OCI-LY7 (cell line): ENCODE measurements at regions not wholly inside any gene's neighbourhood (a gene's known extent, or its start where the extent isn't known, plus 50 kb on each side); places are given as distances from the start of the nearest gene placed in this dataset.

ENCODE experiments used
- BruUV-seq: library from RNA; stranded (reverse); fragments of 400-500 nt; replicated peaks from 2 replicates; lab custom pipeline; 2021; lab: Mats Ljungman, UMichigan
- CTCF ChIA-PET: fragments of 300-600 bp; sonication (Branson Sonifier 250); formaldehyde crosslinking; loops from one replicate; lab custom pipeline; 2022; ENCODE audit warnings: antibody characterized with exemption; ENCODE audit not compliant: unreplicated experiment; lab: Charles Lee
- POLR2A ChIA-PET: fragments of 300-600 bp; sonication (Branson Sonifier 250); formaldehyde crosslinking; loops from one replicate; lab custom pipeline; 2022; ENCODE audit warnings: antibody characterized with exemption; lab: Charles Lee
- DNase-seq: peaks from one replicate; pipeline ENCODE4 v3.0.0-alpha.2; 2015; ENCODE audit warnings: low spot score
- H2AFZ ChIP-seq: fragments of 200-600 bp; sonication (generic), shearing (Covaris generic); 2 replicates; pipeline ENCODE4 v1.6.1; 2014; ENCODE audit warnings: mild to moderate bottlenecking, antibody characterized with exemption, low read length, moderate library complexity
- H3K27ac ChIP-seq: fragments of 200-600 bp; sonication (generic); 2 replicates; pipeline ENCODE4 v1.5.1; 2014; ENCODE audit warnings: mixed run types, low read depth, mild to moderate bottlenecking, moderate library complexity, low read length, inconsistent platforms; ENCODE audit not compliant: poor library complexity, severe bottlenecking
- H3K36me3 ChIP-seq: fragments of 200-600 bp; sonication (generic); 2 replicates; pipeline ENCODE4 v1.6.1; 2014; ENCODE audit warnings: mild to moderate bottlenecking, antibody characterized with exemption, low read length, moderate library complexity, mixed read lengths; ENCODE audit not compliant: insufficient read depth
- H3K4me1 ChIP-seq: fragments of 200-600 bp; sonication (generic); 2 replicates; pipeline ENCODE4 v1.5.1; 2014; ENCODE audit warnings: mild to moderate bottlenecking, low read length; ENCODE audit not compliant: insufficient read depth, poor library complexity, severe bottlenecking
- H3K4me2 ChIP-seq: fragments of 200-600 bp; sonication (generic); 2 replicates; pipeline ENCODE4 v1.6.1; 2014; ENCODE audit warnings: mild to moderate bottlenecking, low read length
- H3K4me3 ChIP-seq: fragments of 200-600 bp; sonication (generic); 2 replicates; pipeline ENCODE4 v1.5.1; 2014; ENCODE audit warnings: mild to moderate bottlenecking, low read depth, low read length; ENCODE audit not compliant: poor library complexity, severe bottlenecking
- H3K79me2 ChIP-seq: fragments of 200-600 bp; sonication (generic); 2 replicates; pipeline ENCODE4 v1.6.1; 2016; ENCODE audit warnings: low read depth, mild to moderate bottlenecking, low read length, moderate library complexity, mixed read lengths; ENCODE audit not compliant: insufficient read depth
- H3K9me2 ChIP-seq: fragments of 200-600 bp; sonication (generic); 2 replicates; pipeline ENCODE4 v1.6.1; 2016; ENCODE audit warnings: mild to moderate bottlenecking, low read length, mixed read lengths; ENCODE audit not compliant: insufficient read depth
- H3K9me3 ChIP-seq: fragments of 200-600 bp; sonication (generic); 2 replicates; pipeline ENCODE4 v1.6.1; 2014; ENCODE audit warnings: mild to moderate bottlenecking, mixed run types, low read length, mixed read lengths
- H4K20me1 ChIP-seq: fragments of 200-600 bp; sonication (generic); 2 replicates; pipeline ENCODE4 v1.6.1; 2014; ENCODE audit warnings: mild to moderate bottlenecking, antibody characterized with exemption, low read length, moderate library complexity, mixed read lengths; ENCODE audit not compliant: insufficient read depth
- CTCF ChIP-seq: fragments of 200-600 bp; sonication (generic); conservative IDR thresholded peaks from 2 replicates; pipeline ENCODE4 v1.5.1; 2014; ENCODE audit warnings: mild to moderate bottlenecking, antibody characterized with exemption, low read length, moderate library complexity, mixed read lengths
- EZH2phosphoT487 ChIP-seq: fragments of 200-600 bp; sonication (generic); IDR thresholded peaks from 2 replicates; pipeline ENCODE4 v1.6.1; 2018; ENCODE audit warnings: low read depth, borderline replicate concordance, mild to moderate bottlenecking, mixed run types, antibody characterized with exemption, low read length, moderate library complexity, mixed read lengths
- intact Hi-C: fragments of 100-400 bp; cut with micrococcal nuclease; formaldehyde crosslinking; loops from one replicate; pipeline ENCODE4 v1.10.0; 2022; ENCODE audit not compliant: unreplicated experiment

- intact Hi-C loops: loop anchor here (10.0 kb wide), 1 partner anchor 220 kb away; no protein-coding TSS in a partner anchor
- Histone ChIP-seq H3K4me3 (no peak overlapping the region), H3K9me2 (no peaks in the 10 kb centered on the region), H3K36me3 (no peaks in the 10 kb centered on the region), H3K9me3 (no peaks in the 10 kb centered on the region), H3K4me1 (no peaks in the 10 kb centered on the region), H2AFZ (no peak overlapping the region), H3K4me2 (no peak overlapping the region), H4K20me1 (no peaks in the 10 kb centered on the region), H3K27ac (no peak overlapping the region), H3K79me2 (no peaks in the 10 kb centered on the region)
- ChIA-PET POLR2A (no interaction called here), CTCF (no interaction called here)
- TF ChIP-seq CTCF (no peak), EZH2phosphoT487 (no peak)
- DNase-seq: no peak
- no TSS peak for BruUV-seq
Observed at GRCh38 chr11:71125150-71125549, 127.2 kb downstream of the SHANK2 start.

- H2AFZ ChIP-seq: no peak overlapping the region
- no peak overlapping the region for H3K27ac ChIP-seq
- H3K36me3 ChIP-seq: no peaks in the 10 kb centered on the region
- H3K4me2 ChIP-seq: no peak overlapping the region
- intact Hi-C loops: loop anchor here (10.0 kb wide), 1 partner anchor 221 kb away; no protein-coding TSS in a partner anchor
- DNase-seq: no peak
- H3K4me3 ChIP-seq: no peak overlapping the region
- H3K9me3 ChIP-seq: no peaks in the 10 kb centered on the region
- no peaks in the 10 kb centered on the region for H3K4me1 ChIP-seq
- TF ChIP-seq EZH2phosphoT487 (no peak), CTCF (no peak)
- H3K9me2 ChIP-seq: no peaks in the 10 kb centered on the region
- POLR2A ChIA-PET: no interaction called here
- CTCF ChIA-PET: no interaction called here
- BruUV-seq: no TSS peak
- H3K79me2 ChIP-seq: no peaks in the 10 kb centered on the region
- H4K20me1 ChIP-seq: no peaks in the 10 kb centered on the region
Observed at GRCh38 chr11:71124127-71124526, 128.2 kb downstream of the SHANK2 start.

GRCh38 chr11:71120471-71120896 lies 131.9 kb downstream of the SHANK2 start:
- H3K79me2 ChIP-seq: no peaks in the 10 kb centered on the region
- ChIA-PET POLR2A (interaction anchor here (0.7 kb wide), 1 partner anchor 70 kb away, joined by 4 read pairs; no protein-coding TSS in a partner anchor), CTCF (no interaction called here)
- no peaks in the 10 kb centered on the region for H3K4me1 ChIP-seq
- no peak overlapping the region for H3K4me2 ChIP-seq
- no peaks in the 10 kb centered on the region for H3K36me3 ChIP-seq
- H3K9me2 ChIP-seq: no peaks in the 10 kb centered on the region
- no peak overlapping the region for H3K4me3 ChIP-seq
- no TSS peak for BruUV-seq
- TF ChIP-seq EZH2phosphoT487 (no peak), CTCF (peak; percentile 66)
- H3K27ac ChIP-seq: no peak overlapping the region
- no peak overlapping the region for H2AFZ ChIP-seq
- intact Hi-C loops: loop anchor here (1.0 to 10.0 kb wide), 3 partner anchors 224 to 300 kb away; no protein-coding TSS in a partner anchor
- H4K20me1 ChIP-seq: no peaks in the 10 kb centered on the region
- DNase-seq: peak; percentile 29
- H3K9me3 ChIP-seq: no peaks in the 10 kb centered on the region
